ENCODE measurements at regions not wholly inside any gene's neighbourhood (a gene's known extent, or its start where the extent isn't known, plus 50 kb on each side); places are given as distances from the start of the nearest gene placed in this dataset.

GRCh38 chr13:80177327-80177726 is 163.6 kb downstream of the SPRY2 start:
- H3K36me3 ChIP-seq (ENCODE audit: control insufficient read depth, insufficient read depth, low read length), result no peaks in the 10 kb centered on the region
- TF ChIP-seq CTCF (IDR thresholded peaks at IDR 0.05; ENCODE audit: insufficient read depth, low read length, poor library complexity, severe bottlenecking), result no peak
- H3K4me3 ChIP-seq (replicated peaks; ENCODE audit: low read depth, low read length), result no peak overlapping the region
- no peaks in the 10 kb centered on the region for H3K27me3 ChIP-seq (replicated peaks; ENCODE audit: control insufficient read depth, insufficient read depth, low read length)
- no peak for DNase-seq (ENCODE audit: extremely low read depth, insufficient read length)

DNA sequence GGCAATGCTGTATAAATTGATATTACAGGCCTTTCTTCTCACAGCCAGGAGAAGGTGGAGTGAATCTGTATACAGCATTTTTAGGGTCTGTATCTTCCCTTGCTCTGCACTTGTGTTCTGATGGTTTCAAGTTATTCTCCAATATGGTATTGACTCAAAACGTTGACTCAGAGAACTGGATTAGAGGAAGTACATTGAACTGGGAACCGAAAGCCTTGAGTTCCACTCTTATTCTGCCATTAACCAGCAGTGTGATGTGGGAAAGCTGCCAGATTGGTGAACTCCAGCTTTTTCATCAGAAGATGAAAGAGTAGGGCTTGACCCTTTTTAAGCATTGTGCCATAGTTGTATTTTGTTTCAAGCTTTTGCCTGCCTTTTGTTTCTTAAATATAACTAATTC is 167.7 kb downstream of the SPRY2 start:
- Histone ChIP-seq H3K27me3 (replicated peaks; ENCODE audit: control insufficient read depth, insufficient read depth, low read length) (no peaks in the 10 kb centered on the region), H3K4me3 (replicated peaks; ENCODE audit: low read depth, low read length) (no peak overlapping the region), H3K36me3 (ENCODE audit: control insufficient read depth, insufficient read depth, low read length) (no peaks in the 10 kb centered on the region)
- no peak for TF ChIP-seq CTCF (IDR thresholded peaks at IDR 0.05; ENCODE audit: insufficient read depth, low read length, poor library complexity, severe bottlenecking)
- DNase-seq (ENCODE audit: extremely low read depth, insufficient read length), result peak; percentile 9

GRCh38 chr13:80171096-80171495 is 169.8 kb downstream of the SPRY2 start:
- DNase-seq (ENCODE audit: extremely low read depth, insufficient read length), result no peak
- H3K27me3 ChIP-seq (replicated peaks; ENCODE audit: control insufficient read depth, insufficient read depth, low read length), result no peaks in the 10 kb centered on the region
- H3K36me3 ChIP-seq (ENCODE audit: control insufficient read depth, insufficient read depth, low read length), result no peaks in the 10 kb centered on the region
- no peak for TF ChIP-seq CTCF (IDR thresholded peaks at IDR 0.05; ENCODE audit: insufficient read depth, low read length, poor library complexity, severe bottlenecking)
- H3K4me3 ChIP-seq (replicated peaks; ENCODE audit: low read depth, low read length), result no peak overlapping the region

DNA sequence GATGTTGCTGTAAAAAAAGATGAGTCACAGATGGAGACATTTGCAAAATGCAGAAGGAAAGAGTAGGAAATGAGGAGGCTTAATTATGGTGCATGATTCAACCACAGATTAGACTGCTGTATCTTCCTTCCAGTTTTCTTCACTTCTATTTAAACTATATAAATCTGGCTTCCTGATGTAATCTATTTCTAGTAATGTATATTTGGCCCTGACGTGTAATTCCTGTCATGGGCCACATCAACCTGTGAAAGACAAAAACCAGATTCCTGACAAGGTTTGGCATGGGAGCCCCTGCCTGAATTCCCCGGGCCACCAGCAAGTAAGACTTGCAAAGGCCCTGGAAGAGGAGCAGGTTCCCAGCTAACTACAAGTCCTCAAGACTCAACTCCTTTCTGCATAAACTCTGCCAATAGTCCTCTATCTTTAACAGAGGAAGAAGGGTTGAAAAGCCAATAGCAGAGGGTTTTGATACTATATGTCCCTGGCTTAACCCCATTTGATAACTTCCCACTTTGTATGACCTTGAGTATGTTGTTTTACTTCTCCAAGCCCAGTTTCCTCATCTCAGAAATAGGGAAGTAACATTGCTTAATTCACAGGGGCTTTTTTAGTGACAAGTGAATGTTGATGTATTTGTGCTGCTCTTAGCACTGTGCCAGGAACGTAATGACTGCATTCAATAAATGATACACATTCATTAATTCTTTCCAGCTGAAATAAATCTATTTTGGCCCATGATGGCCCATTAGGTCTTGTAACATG is 172.7 kb downstream of the SPRY2 start:
- H3K36me3 ChIP-seq (ENCODE audit: control insufficient read depth, insufficient read depth, low read length), result no peaks in the 10 kb centered on the region
- TF ChIP-seq CTCF (IDR thresholded peaks at IDR 0.05; ENCODE audit: insufficient read depth, low read length, poor library complexity, severe bottlenecking), result no peak
- no peaks in the 10 kb centered on the region for H3K27me3 ChIP-seq (replicated peaks; ENCODE audit: control insufficient read depth, insufficient read depth, low read length)
- no peak overlapping the region for H3K4me3 ChIP-seq (replicated peaks; ENCODE audit: low read depth, low read length)
- DNase-seq (ENCODE audit: extremely low read depth, insufficient read length), result no peak

DNA sequence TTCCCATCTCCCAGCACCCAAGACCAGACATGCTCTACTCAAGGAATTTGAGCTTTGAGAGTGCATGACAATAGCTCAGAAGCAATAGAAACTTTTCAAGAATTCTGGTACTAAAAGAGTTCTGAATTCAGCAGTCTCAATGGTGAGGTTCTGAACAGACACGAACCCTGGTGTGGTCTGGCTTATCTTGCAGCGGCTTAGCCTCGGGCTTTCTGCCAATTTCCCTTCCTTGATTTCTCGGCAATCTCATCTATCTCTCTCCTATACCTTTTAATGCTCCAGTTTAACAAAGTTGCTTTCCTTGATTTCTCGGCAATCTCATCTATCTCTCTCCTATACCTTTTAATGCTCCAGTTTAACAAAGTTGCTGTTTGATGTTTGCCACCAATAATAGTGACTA is 174.6 kb downstream of the SPRY2 start:
- DNase-seq (ENCODE audit: extremely low read depth, insufficient read length), result no peak
- H3K36me3 ChIP-seq (ENCODE audit: control insufficient read depth, insufficient read depth, low read length), result no peaks in the 10 kb centered on the region
- no peak for TF ChIP-seq CTCF (IDR thresholded peaks at IDR 0.05; ENCODE audit: insufficient read depth, low read length, poor library complexity, severe bottlenecking)
- no peak overlapping the region for H3K4me3 ChIP-seq (replicated peaks; ENCODE audit: low read depth, low read length)
- no peaks in the 10 kb centered on the region for H3K27me3 ChIP-seq (replicated peaks; ENCODE audit: control insufficient read depth, insufficient read depth, low read length)

- DNase-seq (ENCODE audit: extremely low read depth, insufficient read length), result no peak
- TF ChIP-seq CTCF (IDR thresholded peaks at IDR 0.05; ENCODE audit: insufficient read depth, low read length, poor library complexity, severe bottlenecking), result no peak
- H3K4me3 ChIP-seq (replicated peaks; ENCODE audit: low read depth, low read length), result no peak overlapping the region
These were observed 176.5 kb downstream of the SPRY2 start for GRCh38 chr13:80164462-80164861.

More at GRCh38 chr13:80164462-80164861, 176.5 kb downstream of the SPRY2 start:
- Histone ChIP-seq H3K27me3 (replicated peaks; ENCODE audit: control insufficient read depth, insufficient read depth, low read length) (no peaks in the 10 kb centered on the region), H3K36me3 (ENCODE audit: control insufficient read depth, insufficient read depth, low read length) (no peaks in the 10 kb centered on the region)
